Muscle layer of duodenum (tissue), 2 donors: ENCODE measurements at regions not wholly inside any gene's neighbourhood (a gene's known extent, or its start where the extent isn't known, plus 50 kb on each side); places are given as distances from the start of the nearest gene placed in this dataset.

Experiments
- H3K27ac ChIP-seq: one replicate; pipeline ENCODE4 v1.7.0; 2013; ENCODE audit warnings: mild to moderate bottlenecking, low read length
- H3K27me3 ChIP-seq: one replicate; pipeline ENCODE4 v1.7.0; 2013; ENCODE audit warnings: low read depth, mild to moderate bottlenecking, control low read depth, low read length
- H3K36me3 ChIP-seq, 2 donors: one replicate each; pipeline ENCODE4 v1.7.0; 2013; ENCODE audit warnings: low read length in 2 of 2, control low read depth in 1 of 2, mild to moderate bottlenecking in 1 of 2; ENCODE audit not compliant: insufficient read depth in 2 of 2, control insufficient read depth in 1 of 2
- H3K4me1 ChIP-seq, 2 donors: one replicate each; pipeline ENCODE4 v1.7.0; 2013; ENCODE audit warnings: low read length in 2 of 2, mild to moderate bottlenecking in 2 of 2, control low read depth in 1 of 2, moderate library complexity in 1 of 2; ENCODE audit not compliant: insufficient read depth in 2 of 2, control insufficient read depth in 1 of 2
- H3K4me3 ChIP-seq, 2 donors: one replicate each; pipeline ENCODE4 v1.7.0; 2013; ENCODE audit warnings: low read length in 2 of 2, low read depth in 1 of 2, mild to moderate bottlenecking in 1 of 2
- H3K9me3 ChIP-seq, 2 donors: one replicate each; pipeline ENCODE4 v1.7.0; 2013; ENCODE audit warnings: low read length in 2 of 2, control low read depth in 1 of 2, mild to moderate bottlenecking in 1 of 2; ENCODE audit not compliant: control insufficient read depth in 1 of 2
- donor health status: healthy.

GRCh38 chr14:53529519-53529918, 376.4 kb upstream of the DDHD1 start:
- H3K9me3 ChIP-seq = no peaks in the 10 kb centered on the region
- no peaks in the 10 kb centered on the region for H3K27me3 ChIP-seq
- no peak overlapping the region for H3K27ac ChIP-seq
- no peaks in the 10 kb centered on the region for H3K36me3 ChIP-seq
- H3K4me3 ChIP-seq = no peak overlapping the region
- no peaks in the 10 kb centered on the region for H3K4me1 ChIP-seq

- Histone ChIP-seq H3K27ac (no peak overlapping the region), H3K4me1 (no peaks in the 10 kb centered on the region), H3K36me3 (no peaks in the 10 kb centered on the region), H3K4me3 (no peak overlapping the region), H3K9me3 (no peaks in the 10 kb centered on the region), H3K27me3 (no peaks in the 10 kb centered on the region)
Measured at GRCh38 chr14:53528185-53528671, 375.1 kb upstream of the DDHD1 start.

- Histone ChIP-seq H3K4me1 (no peaks in the 10 kb centered on the region), H3K27me3 (no peaks in the 10 kb centered on the region)
Measured at GRCh38 chr14:53526200-53526599, 373.1 kb upstream of the DDHD1 start.

GRCh38 chr14:53525608-53526007, 372.5 kb upstream of the DDHD1 start:
- Histone ChIP-seq H3K9me3 (no peaks in the 10 kb centered on the region), H3K27ac (no peak overlapping the region), H3K4me3 (no peak overlapping the region), H3K4me1 (no peaks in the 10 kb centered on the region), H3K36me3 (no peaks in the 10 kb centered on the region), H3K27me3 (no peaks in the 10 kb centered on the region)

More at GRCh38 chr14:53526200-53526599, 373.1 kb upstream of the DDHD1 start:
- H3K9me3 ChIP-seq = no peaks in the 10 kb centered on the region
- H3K4me3 ChIP-seq = no peak overlapping the region
- H3K36me3 ChIP-seq = no peaks in the 10 kb centered on the region
- H3K27ac ChIP-seq = no peak overlapping the region

GRCh38 chr14:53524391-53524790, 371.3 kb upstream of the DDHD1 start:
- H3K4me3 ChIP-seq = no peak overlapping the region
- H3K4me1 ChIP-seq = no peaks in the 10 kb centered on the region
- H3K9me3 ChIP-seq = no peaks in the 10 kb centered on the region
- no peaks in the 10 kb centered on the region for H3K36me3 ChIP-seq
- H3K27me3 ChIP-seq = no peaks in the 10 kb centered on the region
- no peak overlapping the region for H3K27ac ChIP-seq

GRCh38 chr14:53523226-53523625, 370.1 kb upstream of the DDHD1 start:
- H3K36me3 ChIP-seq = no peaks in the 10 kb centered on the region
- H3K4me1 ChIP-seq = no peaks in the 10 kb centered on the region
- no peaks in the 10 kb centered on the region for H3K27me3 ChIP-seq
- no peak overlapping the region for H3K4me3 ChIP-seq
- H3K27ac ChIP-seq = no peak overlapping the region
- no peaks in the 10 kb centered on the region for H3K9me3 ChIP-seq

- Histone ChIP-seq H3K27ac (no peak overlapping the region), H3K4me1 (no peaks in the 10 kb centered on the region), H3K4me3 (no peak overlapping the region), H3K9me3 (no peaks in the 10 kb centered on the region), H3K27me3 (no peaks in the 10 kb centered on the region), H3K36me3 (no peaks in the 10 kb centered on the region)
Measured at GRCh38 chr14:53520078-53520928, 367.2 kb upstream of the DDHD1 start.

- no peak overlapping the region for H3K4me3 ChIP-seq
- no peaks in the 10 kb centered on the region for H3K27me3 ChIP-seq
- H3K36me3 ChIP-seq = no peaks in the 10 kb centered on the region
- no peak overlapping the region for H3K27ac ChIP-seq
- H3K9me3 ChIP-seq = no peaks in the 10 kb centered on the region
- H3K4me1 ChIP-seq = no peaks in the 10 kb centered on the region
Measured at GRCh38 chr14:53519137-53519536, 366.0 kb upstream of the DDHD1 start.

- Histone ChIP-seq H3K27me3 (no peaks in the 10 kb centered on the region), H3K27ac (no peak overlapping the region), H3K4me3 (no peak overlapping the region), H3K36me3 (no peaks in the 10 kb centered on the region), H3K9me3 (no peaks in the 10 kb centered on the region), H3K4me1 (no peaks in the 10 kb centered on the region)
Measured at GRCh38 chr14:53517270-53517960, 364.3 kb upstream of the DDHD1 start.

- H3K27me3 ChIP-seq = no peaks in the 10 kb centered on the region
- no peaks in the 10 kb centered on the region for H3K9me3 ChIP-seq
- H3K4me3 ChIP-seq = no peak overlapping the region
- no peaks in the 10 kb centered on the region for H3K36me3 ChIP-seq
- peak overlapping the region; percentile 10 for H3K27ac ChIP-seq
- no peaks in the 10 kb centered on the region for H3K4me1 ChIP-seq
Measured at GRCh38 chr14:53516261-53516774, 363.2 kb upstream of the DDHD1 start.

- H3K27ac ChIP-seq = no peak overlapping the region
- no peaks in the 10 kb centered on the region for H3K9me3 ChIP-seq
- H3K27me3 ChIP-seq = no peaks in the 10 kb centered on the region
- no peaks in the 10 kb centered on the region for H3K36me3 ChIP-seq
- H3K4me3 ChIP-seq = no peak overlapping the region
- H3K4me1 ChIP-seq = no peaks in the 10 kb centered on the region
Measured at GRCh38 chr14:53515276-53515675, 362.2 kb upstream of the DDHD1 start.
